Adrenal gland (tissue), 5 donors: ENCODE measurements at regions not wholly inside any gene's neighbourhood (a gene's known extent, or its start where the extent isn't known, plus 50 kb on each side); places are given as distances from the start of the nearest gene placed in this dataset.

ENCODE experiments used
- CTCF ChIP-seq, 6 experiments: fragments of 450-650 bp in 4 of 6; fragments of 200-600 bp in 2 of 6; sonication (generic) in 1 of 6; IDR thresholded peaks; 1 replicate in 5 of 6; 2 replicates in 1 of 6; pipeline versions ENCODE4 v1.5.1 to v1.8.0; 2016 to 2021; ENCODE audit warnings: antibody characterized with exemption in 6 of 6, mild to moderate bottlenecking in 2 of 6, moderate library complexity in 1 of 6
- POLR2A ChIP-seq, 2 donors: fragments of 450-650 bp; IDR thresholded peaks; one replicate each; pipeline ENCODE4 v1.6.1; 2017; ENCODE audit warnings: antibody characterized with exemption in 2 of 2, mild to moderate bottlenecking in 2 of 2, moderate library complexity in 1 of 2
- donor health status: DM: no; HTN: no; CAD: no.

GRCh38 chr4:63700569-63700968 is 708.7 kb downstream of the TECRL start:
- TF ChIP-seq CTCF (IDR thresholded peaks at IDR 0.05) = no peak
- TF ChIP-seq POLR2A (IDR thresholded peaks at IDR 0.05) = no peak
